HG02943 (cell line): ENCODE measurements at regions not wholly inside any gene's neighbourhood (a gene's known extent, or its start where the extent isn't known, plus 50 kb on each side); places are given as distances from the start of the nearest gene placed in this dataset.

Experiments used
- ATAC-seq: cut with Tn5 transposase; IDR thresholded peaks from one replicate; pipeline ENCODE4 v1.9.1; 2021; ENCODE audit warnings: mild to moderate bottlenecking, low read depth, moderate library complexity; ENCODE audit not compliant: unreplicated experiment

GRCh38 chr7:113717739-113718138 lies 201.1 kb downstream of the PPP1R3A start:
- ATAC-seq = no peak

GRCh38 chr7:113715981-113716856 lies 202.6 kb downstream of the PPP1R3A start:
- ATAC-seq = no peak

- no peak for ATAC-seq
These were observed 203.5 kb downstream of the PPP1R3A start for GRCh38 chr7:113715262-113715661.

GRCh38 chr7:113710310-113711096 lies 208.3 kb downstream of the PPP1R3A start:
- ATAC-seq = peak; percentile 99

GRCh38 chr7:113705439-113705838 lies 213.4 kb downstream of the PPP1R3A start:
- ATAC-seq = no peak

GRCh38 chr7:113698556-113699220 lies 220.1 kb downstream of the PPP1R3A start:
- ATAC-seq = no peak

- ATAC-seq = no peak
These were observed 224.7 kb downstream of the PPP1R3A start for GRCh38 chr7:113694149-113694548.

- no peak for ATAC-seq
These were observed 234.6 kb downstream of the PPP1R3A start for GRCh38 chr7:113684165-113684564.

- ATAC-seq = no peak
These were observed 241.0 kb downstream of the PPP1R3A start for GRCh38 chr7:113677811-113678210.

GRCh38 chr7:113664867-113665266 lies 253.9 kb downstream of the PPP1R3A start:
- no peak for ATAC-seq

GRCh38 chr7:113659416-113659815 lies 259.4 kb downstream of the PPP1R3A start:
- ATAC-seq = no peak

GRCh38 chr7:113657603-113658002 lies 261.2 kb downstream of the PPP1R3A start:
- ATAC-seq = peak; percentile 98

GRCh38 chr7:113652501-113652900 lies 266.3 kb downstream of the PPP1R3A start:
- no peak for ATAC-seq

GRCh38 chr7:113649556-113649955 lies 269.3 kb downstream of the PPP1R3A start:
- no peak for ATAC-seq

GRCh38 chr7:113639221-113639620 lies 279.6 kb downstream of the PPP1R3A start:
- no peak for ATAC-seq

GRCh38 chr7:113636727-113637421 lies 281.9 kb downstream of the PPP1R3A start:
- ATAC-seq = no peak

GRCh38 chr7:113635492-113635891 lies 283.3 kb downstream of the PPP1R3A start:
- no peak for ATAC-seq

- no peak for ATAC-seq
These were observed 285.7 kb downstream of the PPP1R3A start for GRCh38 chr7:113633073-113633472.

GRCh38 chr7:113628948-113629847 lies 289.6 kb downstream of the PPP1R3A start:
- ATAC-seq = no peak
